CD4-positive, alpha-beta T cell treated with Interferon gamma for 1 hour (primary cell): ENCODE measurements at regions not wholly inside any gene's neighbourhood (a gene's known extent, or its start where the extent isn't known, plus 50 kb on each side); places are given as distances from the start of the nearest gene placed in this dataset.
"Not testable (repeated sequence)": the region's sequence is repeated elsewhere in the genome, so short reads cannot be mapped to it uniquely, and the experiment has no call there.

ENCODE experiments used
- DNase-seq: peaks from one replicate; pipeline ENCODE4 v3.0.0-alpha.2; 2020

- no peak for DNase-seq
These were observed 212.8 kb downstream of the FGF9 start for GRCh38 chr13:21883713-21884112.

- no peak for DNase-seq
These were observed 213.5 kb downstream of the FGF9 start for GRCh38 chr13:21884299-21884909.

- DNase-seq, result no peak
These were observed 214.2 kb downstream of the FGF9 start for GRCh38 chr13:21884965-21885567.

- DNase-seq, result no peak
These were observed 214.9 kb downstream of the FGF9 start for GRCh38 chr13:21885714-21886224.

- DNase-seq, result no peak
These were observed 218.8 kb downstream of the FGF9 start for GRCh38 chr13:21889651-21890050.

GRCh38 chr13:21890220-21890619 lies 219.3 kb downstream of the FGF9 start:
- not testable (repeated sequence) for DNase-seq

- DNase-seq, result no peak
These were observed 223.2 kb downstream of the FGF9 start for GRCh38 chr13:21894091-21894490.

GRCh38 chr13:21894703-21895699 lies 224.1 kb downstream of the FGF9 start:
- no peak for DNase-seq

GRCh38 chr13:21895779-21896178 lies 224.9 kb downstream of the FGF9 start:
- no peak for DNase-seq

- DNase-seq, result no peak
These were observed 226.3 kb downstream of the FGF9 start for GRCh38 chr13:21897161-21897560.

GRCh38 chr13:21898459-21898858 lies 227.6 kb downstream of the FGF9 start:
- no peak for DNase-seq

GRCh38 chr13:21898945-21899344 lies 228.1 kb downstream of the FGF9 start:
- DNase-seq, result no peak

- DNase-seq, result no peak
These were observed 230.5 kb downstream of the FGF9 start for GRCh38 chr13:21901336-21901735.

GRCh38 chr13:21901811-21902708 lies 231.2 kb downstream of the FGF9 start:
- DNase-seq, result no peak

GRCh38 chr13:21902709-21903098 lies 231.8 kb downstream of the FGF9 start:
- DNase-seq, result no peak

GRCh38 chr13:21905486-21905885 lies 234.6 kb downstream of the FGF9 start:
- no peak for DNase-seq

- no peak for DNase-seq
These were observed 238.5 kb downstream of the FGF9 start for GRCh38 chr13:21909331-21909730.

GRCh38 chr13:21910546-21910945 lies 239.7 kb downstream of the FGF9 start:
- no peak for DNase-seq

- DNase-seq, result no peak
These were observed 240.9 kb downstream of the FGF9 start for GRCh38 chr13:21911646-21912298.

GRCh38 chr13:21913010-21913409 lies 242.1 kb downstream of the FGF9 start:
- DNase-seq, result no peak

- DNase-seq, result no peak
These were observed 246.5 kb downstream of the FGF9 start for GRCh38 chr13:21917086-21918015.
